Esophagus mucosa (tissue), 1 donor: ENCODE measurements at regions not wholly inside any gene's neighbourhood (a gene's known extent, or its start where the extent isn't known, plus 50 kb on each side); places are given as distances from the start of the nearest gene placed in this dataset.
"Not testable (repeated sequence)": the region's sequence is repeated elsewhere in the genome, so short reads cannot be mapped to it uniquely, and the experiment has no call there.

Source experiments
- ATAC-seq: fragments of 200-7000 bp; cut with Tn5 transposase; one replicate; pipeline ENCODE4 v1.9.1; 2020
- donor health status: DM: yes; HTN: yes; CAD: no.

DNA sequence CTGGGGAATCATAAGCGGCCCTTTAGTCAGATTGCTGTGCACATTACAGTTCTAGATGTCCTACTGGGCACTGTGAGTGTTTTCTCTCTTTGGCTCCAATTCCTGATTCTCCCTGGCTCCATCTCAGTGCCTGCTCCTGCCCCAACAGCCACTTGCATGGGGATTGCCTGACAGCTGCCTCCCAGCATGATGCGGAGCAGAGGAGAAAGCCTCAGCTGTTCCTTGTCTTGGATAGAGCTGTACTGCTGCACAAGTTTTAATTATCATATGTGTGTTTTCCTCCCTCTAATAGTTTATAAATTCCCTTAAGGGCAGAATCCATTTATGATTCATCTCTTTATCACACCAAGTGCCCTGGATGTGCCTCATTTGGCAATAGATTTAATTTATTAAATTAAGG lies 285.8 kb upstream of the COBL start:
- ATAC-seq = no peak

DNA sequence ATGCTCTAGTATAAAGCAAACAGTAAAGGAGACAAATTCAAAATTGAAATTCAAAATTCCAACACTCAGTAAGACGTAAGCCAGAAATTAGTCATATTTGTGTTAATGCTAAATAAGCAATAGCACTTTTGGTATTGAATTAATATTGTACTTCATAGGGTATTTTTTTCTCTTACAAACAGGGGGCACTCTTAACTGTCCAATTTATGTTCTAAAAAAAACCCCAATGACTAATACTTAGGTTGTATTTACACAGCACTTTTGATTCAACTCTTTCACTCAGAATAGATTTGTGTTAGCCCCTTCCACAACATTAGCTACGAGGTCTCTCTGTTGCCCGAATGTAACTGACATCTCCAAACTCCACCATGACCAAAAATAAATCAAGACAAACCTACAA lies 284.9 kb upstream of the COBL start:
- no peak for ATAC-seq

GRCh38 chr7:51599935-51600334 lies 283.3 kb upstream of the COBL start:
- not testable (repeated sequence) for ATAC-seq

GRCh38 chr7:51593628-51594027 lies 277.0 kb upstream of the COBL start:
- no peak for ATAC-seq

- ATAC-seq = no peak
Measured at GRCh38 chr7:51592842-51593599, 276.4 kb upstream of the COBL start.

GRCh38 chr7:51591223-51591622 lies 274.6 kb upstream of the COBL start:
- ATAC-seq = no peak

GRCh38 chr7:51590746-51591145 lies 274.1 kb upstream of the COBL start:
- ATAC-seq = no peak

DNA sequence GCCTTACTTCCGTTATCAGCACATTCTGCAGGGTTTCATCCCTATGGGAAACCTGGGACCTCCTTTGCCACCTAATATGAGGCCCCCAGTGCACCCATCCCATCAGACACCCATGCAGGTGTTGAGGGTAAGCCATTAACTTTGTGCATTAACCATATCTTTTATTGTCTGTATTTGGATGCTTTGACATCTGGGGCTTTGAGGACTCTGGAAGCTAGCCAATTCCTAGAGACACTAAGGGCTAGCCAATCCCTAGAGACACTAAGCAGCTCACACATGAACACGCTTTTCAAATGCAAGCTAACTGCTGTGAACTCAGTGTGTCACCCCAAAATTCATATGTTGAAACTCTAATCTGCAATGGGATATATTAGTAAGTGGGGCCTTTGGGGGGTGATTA lies 272.5 kb upstream of the COBL start:
- no peak for ATAC-seq

GRCh38 chr7:51587604-51588003 lies 271.0 kb upstream of the COBL start:
- no peak for ATAC-seq

- no peak for ATAC-seq
Measured at GRCh38 chr7:51577390-51577789, 260.8 kb upstream of the COBL start.

DNA sequence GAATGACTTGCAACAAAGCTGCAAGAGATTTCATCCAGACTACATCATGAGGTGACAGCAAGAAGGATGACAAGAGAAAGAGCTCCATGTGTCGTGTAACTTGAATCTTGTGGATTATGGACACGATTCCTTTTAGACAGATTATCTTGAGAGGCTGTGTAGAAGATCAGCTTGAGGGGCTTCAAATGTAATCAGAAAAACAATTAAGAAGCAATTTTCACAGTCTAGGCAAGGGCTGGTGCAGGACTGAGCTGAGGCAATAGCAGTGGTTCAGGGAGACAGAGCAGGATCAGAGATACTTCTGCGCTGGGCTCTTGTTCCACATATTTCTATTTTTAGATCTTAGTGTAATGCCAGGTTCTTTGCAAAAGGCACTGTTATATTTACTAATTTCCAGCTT lies 253.0 kb upstream of the COBL start:
- no peak for ATAC-seq

DNA sequence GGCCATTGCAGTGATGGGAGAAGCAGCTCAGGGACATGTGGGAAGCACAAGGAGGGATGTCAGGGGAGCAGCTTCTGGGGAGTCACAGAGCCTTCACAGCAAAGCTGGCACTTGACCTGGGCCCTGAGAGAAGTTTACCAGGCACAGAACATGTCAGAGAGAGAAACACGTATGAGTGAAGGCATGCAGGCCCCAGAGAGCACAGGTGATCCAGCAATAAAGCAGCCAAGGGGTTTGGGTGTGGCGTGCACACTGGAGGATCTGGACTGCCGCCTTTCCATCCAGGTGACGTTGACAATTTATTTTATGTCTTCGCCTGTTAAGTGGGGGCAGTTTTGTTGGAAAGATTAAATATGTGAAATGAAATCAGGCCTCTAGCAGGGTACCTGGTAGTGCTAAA lies 252.6 kb upstream of the COBL start:
- no peak for ATAC-seq

GRCh38 chr7:51551070-51551469 lies 234.5 kb upstream of the COBL start:
- no peak for ATAC-seq

- ATAC-seq = no peak
Measured at GRCh38 chr7:51545131-51545530, 228.5 kb upstream of the COBL start.

DNA sequence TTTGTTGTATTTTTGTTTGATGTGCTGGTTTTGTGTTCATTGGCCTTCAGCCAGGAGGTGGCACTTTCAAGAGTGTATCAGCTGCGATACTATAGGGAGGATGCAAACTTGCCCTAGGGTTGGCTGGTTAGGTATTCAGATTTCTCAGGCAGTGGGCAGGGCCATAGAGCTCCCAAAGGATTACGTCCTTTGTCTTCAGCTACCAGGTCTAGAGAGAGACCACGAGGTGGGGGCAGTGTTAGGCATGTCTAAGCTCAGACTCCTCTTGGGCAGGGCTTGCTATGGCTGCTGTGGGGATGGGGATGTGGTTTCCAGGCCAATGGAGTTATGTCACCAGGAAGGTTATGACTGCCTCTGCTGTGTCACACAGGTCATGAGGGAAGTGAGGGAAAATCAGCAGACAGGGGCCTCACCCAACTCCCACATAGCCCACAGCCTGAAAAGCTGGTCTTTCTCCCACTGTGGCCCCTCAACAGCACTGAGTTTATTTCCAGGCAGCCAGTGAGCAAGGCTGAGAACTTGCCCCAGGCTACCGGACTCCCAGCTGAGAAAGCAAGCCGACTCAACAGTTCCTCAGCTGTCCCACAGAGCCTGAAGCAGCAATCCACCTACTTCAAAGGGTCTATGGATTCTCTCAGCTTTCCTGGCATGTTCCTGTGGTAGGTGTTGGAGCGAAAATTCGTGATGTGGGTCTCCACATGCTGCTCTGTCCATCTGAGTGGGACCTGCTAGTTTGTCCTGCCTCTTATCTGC lies 227.4 kb upstream of the COBL start:
- no peak for ATAC-seq

- ATAC-seq = not testable (repeated sequence)
Measured at GRCh38 chr7:51540906-51541305, 224.3 kb upstream of the COBL start.

DNA sequence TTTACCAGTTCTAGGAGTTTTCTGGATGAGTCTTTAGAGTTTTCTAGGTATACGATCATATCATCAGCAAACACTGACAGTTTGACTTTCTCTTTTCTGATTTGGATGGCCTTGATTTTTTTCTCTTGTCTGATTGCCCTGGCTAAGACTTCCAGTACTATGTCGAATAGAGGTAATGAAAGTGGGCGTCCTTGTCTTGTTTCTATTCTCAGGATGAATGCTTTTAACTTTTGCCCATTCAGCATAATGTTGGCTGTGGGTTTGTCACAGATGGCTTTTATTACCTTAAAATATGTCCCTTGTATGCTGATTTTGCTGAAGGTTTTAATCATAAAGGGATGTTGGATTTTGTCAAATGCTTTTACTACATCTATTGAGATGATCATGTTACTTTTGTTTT lies 223.2 kb upstream of the COBL start:
- no peak for ATAC-seq

DNA sequence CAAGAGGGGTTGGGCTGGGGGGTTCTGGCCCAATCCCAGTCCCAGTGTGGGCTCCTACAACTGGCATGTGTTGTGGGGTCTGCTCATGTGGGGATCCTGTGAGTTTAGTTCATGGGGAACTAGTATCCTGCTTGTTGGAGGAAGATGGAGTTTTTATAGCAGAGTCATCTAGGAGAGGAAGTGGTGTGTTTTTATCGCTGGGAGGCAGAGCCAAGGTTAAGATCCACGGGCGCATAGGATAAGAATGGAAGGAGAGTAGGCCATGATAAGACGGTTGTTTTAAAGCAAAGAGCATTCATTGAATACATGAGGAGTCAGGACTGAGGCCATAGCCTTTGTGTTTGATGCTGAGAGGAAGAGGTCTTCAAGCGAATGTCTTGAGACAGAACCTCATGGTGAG lies 211.6 kb upstream of the COBL start:
- ATAC-seq = no peak

GRCh38 chr7:51521694-51522312 lies 205.2 kb upstream of the COBL start:
- ATAC-seq = no peak

DNA sequence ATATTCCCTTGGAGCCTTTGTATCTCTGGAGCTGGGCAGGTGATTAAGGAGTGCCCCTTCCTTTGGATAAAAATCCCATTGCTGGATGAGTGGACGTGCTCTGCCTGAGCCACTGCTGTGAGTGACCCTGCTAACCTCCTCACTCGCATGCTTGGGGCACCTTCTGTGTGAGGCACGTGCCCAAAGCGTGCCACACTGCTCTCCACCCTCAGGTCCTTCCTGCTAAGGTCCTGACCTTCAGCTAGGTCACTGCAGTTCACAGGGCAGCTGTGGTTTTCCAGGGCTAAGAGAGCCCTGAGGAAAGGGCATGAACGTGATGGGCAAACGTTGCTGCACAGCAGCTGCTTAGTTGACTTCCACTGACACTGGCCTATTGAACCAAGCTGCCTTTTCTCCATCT lies 204.4 kb upstream of the COBL start:
- no peak for ATAC-seq

DNA sequence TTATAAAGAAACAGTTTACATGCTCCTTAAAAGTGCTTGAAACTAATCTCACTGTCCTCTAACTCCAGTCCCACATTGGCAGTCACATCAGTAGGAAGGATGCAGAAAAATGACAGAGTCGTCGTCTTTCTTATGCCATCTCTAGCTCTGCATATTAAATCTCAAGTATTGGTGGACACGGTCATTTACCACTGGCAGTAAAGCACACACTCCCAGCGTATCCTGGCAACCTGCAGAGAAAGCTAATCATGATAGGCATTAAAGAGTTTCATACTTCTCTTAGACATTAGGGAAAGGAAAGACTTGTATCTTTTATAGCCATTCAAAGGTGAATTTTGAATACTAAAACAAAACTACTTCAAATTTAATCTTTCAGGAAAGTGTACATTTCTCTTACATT lies 202.0 kb upstream of the COBL start:
- ATAC-seq = no peak

GRCh38 chr7:51517187-51517586 lies 200.6 kb upstream of the COBL start:
- ATAC-seq = no peak

DNA sequence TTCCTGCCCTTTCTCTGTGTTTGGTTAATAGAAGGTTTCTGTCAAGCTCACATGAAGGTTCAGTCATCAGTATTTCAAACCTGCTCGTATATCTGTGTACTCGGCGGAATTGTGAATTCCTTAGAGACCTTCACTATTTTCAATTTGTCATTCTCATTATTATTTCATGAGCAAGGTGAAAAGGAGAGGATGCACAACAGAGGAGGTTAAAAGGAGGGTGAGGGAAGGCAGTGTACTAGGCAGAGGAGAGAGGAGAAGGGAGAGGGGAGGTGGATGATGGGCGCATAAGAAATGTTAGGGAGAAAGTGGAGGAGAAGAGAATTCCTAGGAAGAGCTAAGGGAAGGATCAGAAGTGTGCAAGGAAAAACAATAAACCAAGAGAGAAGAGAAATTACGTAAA lies 185.0 kb upstream of the COBL start:
- ATAC-seq = no peak

GRCh38 chr7:51482976-51483375 lies 166.4 kb upstream of the COBL start:
- no peak for ATAC-seq
